Nephron progenitor cell (in vitro differentiated cells): ENCODE measurements at regions not wholly inside any gene's neighbourhood (a gene's known extent, or its start where the extent isn't known, plus 50 kb on each side); places are given as distances from the start of the nearest gene placed in this dataset.
A peak's percentile ranks its signal among the peaks of the same experiment; 100 is the strongest.

Source experiments
- DNase-seq: peaks from one replicate; pipeline ENCODE4 v3.0.0; 2021
- H3K27ac Mint-ChIP-seq: 2 replicates; pipeline ENCODE4 v1.8.0; 2021; ENCODE audit warnings: mild to moderate bottlenecking, moderate library complexity, mixed read lengths
- H3K27me3 Mint-ChIP-seq: 2 replicates; pipeline ENCODE4 v1.8.0; 2021; ENCODE audit warnings: mild to moderate bottlenecking, low read depth, mixed read lengths; ENCODE audit not compliant: poor library complexity
- H3K36me3 Mint-ChIP-seq: 2 replicates; pipeline ENCODE4 v1.8.0; 2021; ENCODE audit warnings: low read depth, mixed read lengths
- H3K4me1 Mint-ChIP-seq: 2 replicates; pipeline ENCODE4 v1.8.0; 2021; ENCODE audit warnings: mixed read lengths
- H3K4me3 Mint-ChIP-seq: 2 replicates; pipeline ENCODE4 v1.8.0; 2021; ENCODE audit warnings: mild to moderate bottlenecking, moderate library complexity, mixed read lengths
- H3K9me3 Mint-ChIP-seq: 2 replicates; pipeline ENCODE4 v1.8.0; 2021; ENCODE audit warnings: mild to moderate bottlenecking, moderate library complexity, mixed read lengths
- TF ChIP-seq, protein P1 (sequence below): fragments of 200-600 bp; sonication (generic); IDR thresholded peaks from 2 replicates; pipeline ENCODE4 v1.5.0; 2021; ENCODE audit warnings: antibody characterized with exemption

DNA sequence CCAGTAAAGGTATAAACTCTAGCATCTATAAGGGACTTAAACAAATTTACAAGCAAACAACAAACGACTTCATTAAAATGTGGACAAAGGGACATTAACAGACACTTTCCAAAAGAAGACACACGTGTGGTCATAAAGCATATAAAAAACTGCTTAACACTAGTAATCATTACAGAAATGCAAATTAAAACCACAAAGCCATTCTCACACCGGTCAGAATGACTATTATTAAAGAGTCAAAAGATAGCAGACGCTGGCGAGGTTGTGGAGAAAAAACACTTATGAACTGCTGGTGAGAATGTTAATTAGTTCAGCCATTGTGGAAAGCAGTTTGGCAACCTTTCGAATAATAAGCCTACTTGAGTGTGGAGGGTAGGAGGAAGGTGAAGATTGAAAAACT, 217.1 kb upstream of the DLGAP1 start:
- TF ChIP-seq, protein P1, sequence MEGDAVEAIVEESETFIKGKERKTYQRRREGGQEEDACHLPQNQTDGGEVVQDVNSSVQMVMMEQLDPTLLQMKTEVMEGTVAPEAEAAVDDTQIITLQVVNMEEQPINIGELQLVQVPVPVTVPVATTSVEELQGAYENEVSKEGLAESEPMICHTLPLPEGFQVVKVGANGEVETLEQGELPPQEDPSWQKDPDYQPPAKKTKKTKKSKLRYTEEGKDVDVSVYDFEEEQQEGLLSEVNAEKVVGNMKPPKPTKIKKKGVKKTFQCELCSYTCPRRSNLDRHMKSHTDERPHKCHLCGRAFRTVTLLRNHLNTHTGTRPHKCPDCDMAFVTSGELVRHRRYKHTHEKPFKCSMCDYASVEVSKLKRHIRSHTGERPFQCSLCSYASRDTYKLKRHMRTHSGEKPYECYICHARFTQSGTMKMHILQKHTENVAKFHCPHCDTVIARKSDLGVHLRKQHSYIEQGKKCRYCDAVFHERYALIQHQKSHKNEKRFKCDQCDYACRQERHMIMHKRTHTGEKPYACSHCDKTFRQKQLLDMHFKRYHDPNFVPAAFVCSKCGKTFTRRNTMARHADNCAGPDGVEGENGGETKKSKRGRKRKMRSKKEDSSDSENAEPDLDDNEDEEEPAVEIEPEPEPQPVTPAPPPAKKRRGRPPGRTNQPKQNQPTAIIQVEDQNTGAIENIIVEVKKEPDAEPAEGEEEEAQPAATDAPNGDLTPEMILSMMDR, result no peak
- peaks cover 5% of the 10 kb centered on the region for H3K36me3 Mint-ChIP-seq
- no peak overlapping the region for H3K27ac Mint-ChIP-seq
- H3K27me3 Mint-ChIP-seq, result no peaks in the 10 kb centered on the region
- H3K9me3 Mint-ChIP-seq, result peaks cover 51% of the 10 kb centered on the region
- DNase-seq, result no peak
- H3K4me1 Mint-ChIP-seq, result no peaks in the 10 kb centered on the region
- H3K4me3 Mint-ChIP-seq, result no peak overlapping the region

DNA sequence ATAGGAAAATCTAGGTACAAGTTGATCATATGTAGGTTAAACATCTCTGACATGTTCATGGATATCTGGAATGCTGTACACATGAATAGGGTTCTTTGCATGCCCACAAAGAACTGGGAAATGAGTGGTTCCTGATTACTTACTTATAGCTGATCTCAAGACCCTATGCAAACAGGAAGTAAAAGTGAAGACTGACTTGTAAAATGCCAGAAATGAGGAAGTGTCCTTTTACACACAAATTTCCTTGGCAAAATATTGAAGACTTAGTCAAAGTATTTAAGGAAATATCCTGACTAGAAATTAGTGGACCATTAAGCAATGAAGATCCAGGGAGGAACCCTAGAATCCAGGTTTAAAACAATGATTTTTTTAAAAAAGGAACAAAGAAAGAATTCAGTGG, 203.7 kb upstream of the DLGAP1 start:
- peak overlapping the region; percentile 25 for H3K27ac Mint-ChIP-seq
- no peaks in the 10 kb centered on the region for H3K36me3 Mint-ChIP-seq
- no peaks in the 10 kb centered on the region for H3K27me3 Mint-ChIP-seq
- peaks cover 29% of the 10 kb centered on the region for H3K9me3 Mint-ChIP-seq
- TF ChIP-seq, protein P1, result no peak
- H3K4me1 Mint-ChIP-seq, result no peaks in the 10 kb centered on the region
- no peak for DNase-seq
- no peak overlapping the region for H3K4me3 Mint-ChIP-seq

DNA sequence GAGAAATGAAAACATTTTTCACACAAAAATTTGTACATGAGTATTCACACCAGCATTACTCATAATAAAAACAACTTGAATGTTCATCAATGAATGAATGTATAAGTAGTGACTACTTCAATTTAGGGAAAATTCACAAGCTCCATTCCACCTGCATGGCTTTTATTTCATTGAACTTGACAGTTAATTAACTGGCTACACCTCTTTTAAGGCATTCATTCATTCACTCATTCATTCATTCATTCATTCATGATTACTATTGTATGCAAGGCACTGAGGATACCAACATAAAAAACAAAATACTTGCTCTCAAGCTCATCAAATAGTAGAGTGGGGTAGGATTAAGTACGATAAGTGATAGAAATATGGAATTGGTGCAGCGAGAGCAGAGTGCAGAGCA, 198.3 kb upstream of the DLGAP1 start:
- no peak overlapping the region for H3K27ac Mint-ChIP-seq
- no peaks in the 10 kb centered on the region for H3K4me1 Mint-ChIP-seq
- no peaks in the 10 kb centered on the region for H3K27me3 Mint-ChIP-seq
- H3K9me3 Mint-ChIP-seq, result no peaks in the 10 kb centered on the region
- TF ChIP-seq, protein P1, result no peak
- DNase-seq, result no peak
- no peaks in the 10 kb centered on the region for H3K36me3 Mint-ChIP-seq
- no peak overlapping the region for H3K4me3 Mint-ChIP-seq

DNA sequence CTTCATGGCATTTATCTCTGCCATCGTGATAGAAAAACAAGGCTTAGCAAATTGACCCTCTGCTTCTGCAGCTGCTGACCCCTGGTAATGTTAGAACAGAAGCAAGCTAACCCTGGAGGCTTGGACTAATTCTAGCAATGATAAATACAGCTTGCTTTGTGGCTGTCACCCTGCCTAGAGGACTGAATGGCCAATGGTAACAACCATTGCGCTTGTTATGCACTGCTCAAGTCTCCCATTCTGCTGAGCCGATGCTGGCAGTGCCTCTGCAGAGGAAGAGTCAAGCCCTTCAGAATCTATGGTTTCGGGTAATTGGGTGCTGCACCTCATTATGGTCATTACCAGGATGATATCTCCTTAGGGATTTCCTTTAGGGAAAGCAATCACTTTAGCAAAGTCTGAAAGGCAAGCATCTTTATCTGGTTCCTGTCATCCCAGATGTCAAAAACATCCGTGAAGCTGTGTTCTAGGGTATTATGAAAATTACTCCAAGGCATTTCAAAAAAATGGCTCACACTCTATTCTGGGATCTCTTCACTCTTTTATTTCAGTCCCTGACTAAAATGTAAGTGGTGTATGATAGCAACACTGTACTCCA, 186.8 kb upstream of the DLGAP1 start:
- H3K36me3 Mint-ChIP-seq, result no peaks in the 10 kb centered on the region
- peaks cover 10% of the 10 kb centered on the region for H3K4me1 Mint-ChIP-seq
- H3K27ac Mint-ChIP-seq, result no peak overlapping the region
- H3K9me3 Mint-ChIP-seq, result no peaks in the 10 kb centered on the region
- H3K27me3 Mint-ChIP-seq, result no peaks in the 10 kb centered on the region
- DNase-seq, result no peak
- H3K4me3 Mint-ChIP-seq, result no peak overlapping the region
- TF ChIP-seq, protein P1, result no peak

DNA sequence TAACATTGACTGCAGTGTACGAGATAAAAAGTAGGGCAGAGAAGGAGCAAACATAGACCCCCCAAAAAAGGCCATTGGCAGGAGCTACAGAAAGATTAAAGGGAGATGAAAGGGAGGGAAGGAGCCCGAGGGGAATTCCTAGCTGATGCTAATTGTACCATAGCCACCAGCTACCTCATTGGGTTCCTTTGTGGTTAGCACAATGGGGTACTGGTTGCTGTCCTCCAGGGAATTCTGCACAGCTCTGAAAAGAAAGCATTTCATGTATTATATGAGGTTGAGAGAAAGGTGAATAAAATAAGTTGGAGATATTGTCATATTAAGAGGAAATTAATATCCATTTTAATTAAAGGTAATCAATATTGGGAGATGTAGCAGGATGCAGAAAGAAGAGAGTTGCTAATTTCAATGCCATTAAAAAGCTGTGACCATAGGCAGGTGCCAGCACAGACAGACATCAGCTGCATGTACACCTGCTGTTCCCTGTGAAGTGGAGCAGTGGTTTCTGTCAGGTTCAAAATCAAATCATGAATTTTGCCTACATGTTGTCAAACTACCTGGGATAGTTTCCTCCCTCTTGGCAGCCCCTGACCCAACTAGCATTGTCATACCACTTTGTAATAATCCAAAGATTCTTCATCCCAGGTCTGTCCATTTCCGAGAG, 185.4 kb upstream of the DLGAP1 start:
- Mint-ChIP-seq H3K9me3 (no peaks in the 10 kb centered on the region), H3K4me3 (no peak overlapping the region)
- TF ChIP-seq, protein P1, result no peak

More for the DNA sequence above, 185.4 kb upstream of the DLGAP1 start:
- Mint-ChIP-seq H3K36me3 (no peaks in the 10 kb centered on the region), H3K27me3 (no peaks in the 10 kb centered on the region), H3K27ac (no peak overlapping the region), H3K4me1 (peaks cover 15% of the 10 kb centered on the region)
- DNase-seq, result no peak
